ENCODE measurements at regions not wholly inside any gene's neighbourhood (a gene's known extent, or its start where the extent isn't known, plus 50 kb on each side); places are given as distances from the start of the nearest gene placed in this dataset.

GRCh38 chr5:86671536-86671935 lies 53.8 kb downstream of the COX7C start:
- Histone ChIP-seq H3K4me1 (ENCODE audit: control insufficient read depth, insufficient read depth, low read length, poor library complexity, severe bottlenecking) (no peaks in the 10 kb centered on the region), H3K36me3 (ENCODE audit: control insufficient read depth, insufficient read depth, low read length) (no peaks in the 10 kb centered on the region), H3K27ac (ENCODE audit: low read depth, low read length, severe bottlenecking) (no peak overlapping the region), H3K9me3 (ENCODE audit: control insufficient read depth, low read length) (no peaks in the 10 kb centered on the region), H3K4me3 (ENCODE audit: extremely low read depth, insufficient read depth, low read length, poor library complexity, severe bottlenecking) (no peak overlapping the region)
- WGBS, 2 experiments (ENCODE audit: insufficient coverage in 2 of 2): no CpG with 5 or more reads among the region's 3 CpGs

GRCh38 chr5:86674069-86674468 lies 56.3 kb downstream of the COX7C start:
- Histone ChIP-seq H3K4me1 (ENCODE audit: control insufficient read depth, insufficient read depth, low read length, poor library complexity, severe bottlenecking) (no peaks in the 10 kb centered on the region), H3K4me3 (ENCODE audit: extremely low read depth, insufficient read depth, low read length, poor library complexity, severe bottlenecking) (no peak overlapping the region), H3K36me3 (ENCODE audit: control insufficient read depth, insufficient read depth, low read length) (no peaks in the 10 kb centered on the region), H3K27ac (ENCODE audit: low read depth, low read length, severe bottlenecking) (no peak overlapping the region), H3K9me3 (ENCODE audit: control insufficient read depth, low read length) (no peaks in the 10 kb centered on the region)
- 90% methylated on average over 4 of the region's 4 CpGs; no CpG with 5 or more reads in 1 of the 2 experiments for WGBS, 2 experiments (ENCODE audit: insufficient coverage in 2 of 2)

- H3K27ac ChIP-seq (ENCODE audit: low read depth, low read length, severe bottlenecking): no peak overlapping the region
- H3K4me3 ChIP-seq (ENCODE audit: extremely low read depth, insufficient read depth, low read length, poor library complexity, severe bottlenecking): no peak overlapping the region
These were observed 57.6 kb downstream of the COX7C start for GRCh38 chr5:86675311-86675710.

GRCh38 chr5:86679529-86679928 lies 61.8 kb downstream of the COX7C start:
- Histone ChIP-seq H3K4me3 (ENCODE audit: extremely low read depth, insufficient read depth, low read length, poor library complexity, severe bottlenecking) (no peak overlapping the region), H3K4me1 (ENCODE audit: control insufficient read depth, insufficient read depth, low read length, poor library complexity, severe bottlenecking) (peaks cover 4% of the 10 kb centered on the region), H3K27ac (ENCODE audit: low read depth, low read length, severe bottlenecking) (no peak overlapping the region), H3K36me3 (ENCODE audit: control insufficient read depth, insufficient read depth, low read length) (no peaks in the 10 kb centered on the region), H3K9me3 (ENCODE audit: control insufficient read depth, low read length) (no peaks in the 10 kb centered on the region)
- WGBS, 2 experiments (ENCODE audit: insufficient coverage in 2 of 2): no CpG with 5 or more reads among the region's 1 CpG

More at GRCh38 chr5:86675311-86675710, 57.6 kb downstream of the COX7C start:
- no peaks in the 10 kb centered on the region for H3K9me3 ChIP-seq (ENCODE audit: control insufficient read depth, low read length)
- no peaks in the 10 kb centered on the region for H3K4me1 ChIP-seq (ENCODE audit: control insufficient read depth, insufficient read depth, low read length, poor library complexity, severe bottlenecking)
- 83 to 95% methylated on average over 1 to 3 of the region's 4 CpGs for WGBS, 2 experiments (ENCODE audit: insufficient coverage in 2 of 2)
- H3K36me3 ChIP-seq (ENCODE audit: control insufficient read depth, insufficient read depth, low read length): no peaks in the 10 kb centered on the region

GRCh38 chr5:86679949-86680348 lies 62.2 kb downstream of the COX7C start:
- WGBS, 2 experiments (ENCODE audit: insufficient coverage in 2 of 2): no CpG with 5 or more reads among the region's 2 CpGs
- Histone ChIP-seq H3K4me1 (ENCODE audit: control insufficient read depth, insufficient read depth, low read length, poor library complexity, severe bottlenecking) (peaks cover 4% of the 10 kb centered on the region), H3K9me3 (ENCODE audit: control insufficient read depth, low read length) (no peaks in the 10 kb centered on the region), H3K4me3 (ENCODE audit: extremely low read depth, insufficient read depth, low read length, poor library complexity, severe bottlenecking) (no peak overlapping the region), H3K36me3 (ENCODE audit: control insufficient read depth, insufficient read depth, low read length) (no peaks in the 10 kb centered on the region), H3K27ac (ENCODE audit: low read depth, low read length, severe bottlenecking) (no peak overlapping the region)

GRCh38 chr5:86684222-86684621 lies 66.5 kb downstream of the COX7C start:
- H3K4me3 ChIP-seq (ENCODE audit: extremely low read depth, insufficient read depth, low read length, poor library complexity, severe bottlenecking): no peak overlapping the region

GRCh38 chr5:86686046-86686445 lies 68.3 kb downstream of the COX7C start:
- WGBS, 2 experiments (ENCODE audit: insufficient coverage in 2 of 2): 86% methylated on average over 1 of the region's 1 CpG; no CpG with 5 or more reads in 1 of the 2 experiments
- H3K9me3 ChIP-seq (ENCODE audit: control insufficient read depth, low read length): no peaks in the 10 kb centered on the region
- peaks cover 4% of the 10 kb centered on the region for H3K4me1 ChIP-seq (ENCODE audit: control insufficient read depth, insufficient read depth, low read length, poor library complexity, severe bottlenecking)
- no peak overlapping the region for H3K4me3 ChIP-seq (ENCODE audit: extremely low read depth, insufficient read depth, low read length, poor library complexity, severe bottlenecking)
- no peak overlapping the region for H3K27ac ChIP-seq (ENCODE audit: low read depth, low read length, severe bottlenecking)
- H3K36me3 ChIP-seq (ENCODE audit: control insufficient read depth, insufficient read depth, low read length): no peaks in the 10 kb centered on the region

More at GRCh38 chr5:86684222-86684621, 66.5 kb downstream of the COX7C start:
- WGBS, 2 experiments (ENCODE audit: insufficient coverage in 2 of 2): no CpG with 5 or more reads among the region's 2 CpGs
- Histone ChIP-seq H3K27ac (ENCODE audit: low read depth, low read length, severe bottlenecking) (no peak overlapping the region), H3K9me3 (ENCODE audit: control insufficient read depth, low read length) (no peaks in the 10 kb centered on the region), H3K36me3 (ENCODE audit: control insufficient read depth, insufficient read depth, low read length) (no peaks in the 10 kb centered on the region), H3K4me1 (ENCODE audit: control insufficient read depth, insufficient read depth, low read length, poor library complexity, severe bottlenecking) (peaks cover 4% of the 10 kb centered on the region)

GRCh38 chr5:86688406-86688805 lies 70.7 kb downstream of the COX7C start:
- WGBS, 2 experiments (ENCODE audit: insufficient coverage in 2 of 2): 100% methylated on average over 1 of the region's 2 CpGs; no CpG with 5 or more reads in 1 of the 2 experiments
- Histone ChIP-seq H3K36me3 (ENCODE audit: control insufficient read depth, insufficient read depth, low read length) (no peaks in the 10 kb centered on the region), H3K9me3 (ENCODE audit: control insufficient read depth, low read length) (no peaks in the 10 kb centered on the region), H3K4me1 (ENCODE audit: control insufficient read depth, insufficient read depth, low read length, poor library complexity, severe bottlenecking) (peaks cover 4% of the 10 kb centered on the region), H3K27ac (ENCODE audit: low read depth, low read length, severe bottlenecking) (no peak overlapping the region), H3K4me3 (ENCODE audit: extremely low read depth, insufficient read depth, low read length, poor library complexity, severe bottlenecking) (no peak overlapping the region)

- 85 to 100% methylated on average over 1 of the region's 1 CpG for WGBS, 2 experiments (ENCODE audit: insufficient coverage in 2 of 2)
- H3K36me3 ChIP-seq (ENCODE audit: control insufficient read depth, insufficient read depth, low read length): no peaks in the 10 kb centered on the region
- no peaks in the 10 kb centered on the region for H3K9me3 ChIP-seq (ENCODE audit: control insufficient read depth, low read length)
- H3K27ac ChIP-seq (ENCODE audit: low read depth, low read length, severe bottlenecking): no peak overlapping the region
- H3K4me3 ChIP-seq (ENCODE audit: extremely low read depth, insufficient read depth, low read length, poor library complexity, severe bottlenecking): no peak overlapping the region
- H3K4me1 ChIP-seq (ENCODE audit: control insufficient read depth, insufficient read depth, low read length, poor library complexity, severe bottlenecking): no peaks in the 10 kb centered on the region
These were observed 71.5 kb downstream of the COX7C start for GRCh38 chr5:86689103-86689729.

- no peaks in the 10 kb centered on the region for H3K36me3 ChIP-seq (ENCODE audit: control insufficient read depth, insufficient read depth, low read length)
- no peaks in the 10 kb centered on the region for H3K9me3 ChIP-seq (ENCODE audit: control insufficient read depth, low read length)
- no peak overlapping the region for H3K27ac ChIP-seq (ENCODE audit: low read depth, low read length, severe bottlenecking)
- H3K4me3 ChIP-seq (ENCODE audit: extremely low read depth, insufficient read depth, low read length, poor library complexity, severe bottlenecking): no peak overlapping the region
- 100% methylated on average over 1 of the region's 1 CpG; no CpG with 5 or more reads in 1 of the 2 experiments for WGBS, 2 experiments (ENCODE audit: insufficient coverage in 2 of 2)
- no peaks in the 10 kb centered on the region for H3K4me1 ChIP-seq (ENCODE audit: control insufficient read depth, insufficient read depth, low read length, poor library complexity, severe bottlenecking)
These were observed 91.6 kb downstream of the COX7C start for GRCh38 chr5:86709157-86709881.

GRCh38 chr5:86716121-86716520 lies 98.4 kb downstream of the COX7C start:
- no peak overlapping the region for H3K27ac ChIP-seq (ENCODE audit: low read depth, low read length, severe bottlenecking)
- H3K36me3 ChIP-seq (ENCODE audit: control insufficient read depth, insufficient read depth, low read length): no peaks in the 10 kb centered on the region
- H3K4me1 ChIP-seq (ENCODE audit: control insufficient read depth, insufficient read depth, low read length, poor library complexity, severe bottlenecking): no peaks in the 10 kb centered on the region
- H3K9me3 ChIP-seq (ENCODE audit: control insufficient read depth, low read length): no peaks in the 10 kb centered on the region
- no peak overlapping the region for H3K4me3 ChIP-seq (ENCODE audit: extremely low read depth, insufficient read depth, low read length, poor library complexity, severe bottlenecking)
- 50 to 93% methylated on average over 1 to 2 of the region's 2 CpGs for whole genome bisulfite sequencing, 2 experiments (ENCODE audit: insufficient coverage in 2 of 2)

Measured in mesodermal cell (in vitro differentiated cells).